ENCODE measurements at regions not wholly inside any gene's neighbourhood (a gene's known extent, or its start where the extent isn't known, plus 50 kb on each side); places are given as distances from the start of the nearest gene placed in this dataset.

GRCh38 chr3:1703169-1703568 is 395.5 kb upstream of the CNTN4 start:
- TF ChIP-seq CTCF (conservative IDR thresholded peaks at IDR 0.05; ENCODE audit: low read length) (no peak), EZH2phosphoT487 (IDR thresholded peaks at IDR 0.05; ENCODE audit: borderline replicate concordance) (no peak)

Data from Loucy (cell line).